Liver (tissue), 8 donors: ENCODE measurements at regions not wholly inside any gene's neighbourhood (a gene's known extent, or its start where the extent isn't known, plus 50 kb on each side); places are given as distances from the start of the nearest gene placed in this dataset.
"Not testable (repeated sequence)": the region's sequence is repeated elsewhere in the genome, so short reads cannot be mapped to it uniquely, and the experiment has no call there.

Experiments used
- DNase-seq: peaks from one replicate; pipeline ENCODE4 v3.0.0-alpha.2; 2017; ENCODE audit warnings: low spot score
- H3K27ac ChIP-seq, 2 donors: one replicate each; pipeline ENCODE4 v1.7.0; 2013; ENCODE audit warnings: inconsistent platforms in 2 of 2, low read length in 2 of 2, control low read depth in 1 of 2, low read depth in 1 of 2, mild to moderate bottlenecking in 1 of 2
- H3K27me3 ChIP-seq, 4 donors: one replicate each; pipeline versions ENCODE4 v1.6.1 to v1.7.0; 2013; ENCODE audit warnings: low read length in 3 of 4, inconsistent platforms in 1 of 4, mild to moderate bottlenecking in 1 of 4, moderate library complexity in 1 of 4; ENCODE audit not compliant: control insufficient read depth in 4 of 4, insufficient read depth in 4 of 4
- H3K36me3 ChIP-seq, 4 donors: one replicate each; pipeline versions ENCODE4 v1.6.1 to v1.7.0; 2013; ENCODE audit warnings: low read length in 3 of 4, mild to moderate bottlenecking in 3 of 4, low read depth in 1 of 4, moderate library complexity in 1 of 4; ENCODE audit not compliant: control insufficient read depth in 4 of 4, insufficient read depth in 3 of 4
- H3K4me1 ChIP-seq, 4 donors: one replicate each; pipeline versions ENCODE4 v1.6.1 to v1.7.0; 2013; ENCODE audit warnings: low read length in 3 of 4, mild to moderate bottlenecking in 3 of 4, moderate library complexity in 1 of 4; ENCODE audit not compliant: control insufficient read depth in 4 of 4, insufficient read depth in 4 of 4
- H3K4me3 ChIP-seq, 3 donors: one replicate each; pipeline versions ENCODE4 v1.6.1 to v1.7.0; 2013; ENCODE audit warnings: low read length in 3 of 3, control low read depth in 1 of 3, low read depth in 1 of 3, mild to moderate bottlenecking in 1 of 3
- H3K9ac ChIP-seq, 2 donors: one replicate each; pipeline ENCODE4 v1.7.0; 2013; ENCODE audit warnings: low read length in 2 of 2, mild to moderate bottlenecking in 2 of 2, moderate library complexity in 2 of 2, control low read depth in 1 of 2, low read depth in 1 of 2
- H3K9me3 ChIP-seq, 4 donors: one replicate each; pipeline versions ENCODE4 v1.6.1 to v1.7.0; 2013; ENCODE audit warnings: low read length in 3 of 4; ENCODE audit not compliant: control insufficient read depth in 4 of 4
- ATF3 ChIP-seq: IDR thresholded peaks from 2 replicates; pipeline ENCODE4 v1.6.1; 2016; ENCODE audit warnings: antibody characterized with exemption
- CTCF ChIP-seq: fragments of 150-350 bp; IDR thresholded peaks from 2 replicates; pipeline ENCODE4 v1.5.1; 2017; ENCODE audit warnings: improper control_type of control experiment, low read depth, low read length; ENCODE audit not compliant: missing input control
- EGR1 ChIP-seq, 2 donors: IDR thresholded peaks; 2 replicates each; pipeline ENCODE4 v1.6.1; 2016 to 2018; ENCODE audit warnings: antibody characterized with exemption in 2 of 2, low read depth in 2 of 2
- FOXA1 ChIP-seq: IDR thresholded peaks from 2 replicates; pipeline ENCODE4 v1.6.1; 2016; ENCODE audit warnings: antibody characterized with exemption
- FOXA2 ChIP-seq: IDR thresholded peaks from 2 replicates; pipeline ENCODE4 v1.6.1; 2016; ENCODE audit warnings: antibody characterized with exemption
- GABPA ChIP-seq, 2 donors: IDR thresholded peaks in 1 of 2; conservative IDR thresholded peaks in 1 of 2; 2 replicates each; pipeline ENCODE4 v1.6.1; 2016; ENCODE audit warnings: antibody characterized with exemption in 2 of 2, mild to moderate bottlenecking in 1 of 2, moderate library complexity in 1 of 2
- HNF4A ChIP-seq, 2 donors: conservative IDR thresholded peaks; 2 replicates each; pipeline ENCODE4 v1.6.1; 2016; ENCODE audit warnings: antibody characterized with exemption in 2 of 2, mild to moderate bottlenecking in 2 of 2
- HNF4G ChIP-seq: IDR thresholded peaks from 2 replicates; pipeline ENCODE4 v1.6.1; 2016; ENCODE audit warnings: antibody characterized with exemption
- JUND ChIP-seq, 2 donors: IDR thresholded peaks; 2 replicates each; pipeline ENCODE4 v1.6.1; 2016; ENCODE audit warnings: antibody characterized with exemption in 2 of 2
- MAX ChIP-seq: IDR thresholded peaks from 2 replicates; pipeline ENCODE4 v1.6.1; 2016; ENCODE audit warnings: antibody characterized with exemption
- NR2F2 ChIP-seq: IDR thresholded peaks from 2 replicates; pipeline ENCODE4 v1.6.1; 2016; ENCODE audit warnings: antibody characterized with exemption
- RAD21 ChIP-seq, 2 donors: IDR thresholded peaks; 2 replicates each; pipeline ENCODE4 v1.6.1; 2016; ENCODE audit warnings: antibody characterized with exemption in 2 of 2, mild to moderate bottlenecking in 2 of 2
- REST ChIP-seq: IDR thresholded peaks from 2 replicates; pipeline ENCODE4 v1.6.1; 2016; ENCODE audit warnings: antibody characterized with exemption, mild to moderate bottlenecking
- RXRA ChIP-seq, 2 donors: IDR thresholded peaks; 2 replicates each; pipeline ENCODE4 v1.6.1; 2017 to 2018; ENCODE audit warnings: antibody characterized with exemption in 2 of 2, mild to moderate bottlenecking in 1 of 2
- SP1 ChIP-seq: IDR thresholded peaks from 2 replicates; pipeline ENCODE4 v1.6.1; 2018; ENCODE audit warnings: antibody characterized with exemption, mild to moderate bottlenecking
- TAF1 ChIP-seq: conservative IDR thresholded peaks from 2 replicates; pipeline ENCODE4 v1.6.1; 2016; ENCODE audit warnings: antibody characterized with exemption, mild to moderate bottlenecking
- YY1 ChIP-seq: IDR thresholded peaks from 2 replicates; pipeline ENCODE4 v1.6.1; 2016; ENCODE audit warnings: antibody characterized with exemption, mild to moderate bottlenecking
- WGBS: extraction: QIAGEN DNeasy Blood & Tissue Kit; methylation state at CpG from one replicate; pipeline ENCODE4 v1.1.7; 2013; 5-methylcytosine and 5-hydroxymethylcytosine counted together
- donor health status: healthy.
- donor health status: healthy.
- donor health status: healthy.
- donor health status: healthy.
- donor health status: healthy.

GRCh38 chr2:193841384-193842150 lies 1646.8 kb upstream of the TMEFF2 start:
- Histone ChIP-seq H3K4me3 (no peak overlapping the region), H3K27me3 (no peaks in the 10 kb centered on the region), H3K36me3 (no peaks in the 10 kb centered on the region), H3K4me1 (no peaks in the 10 kb centered on the region), H3K27ac (no peak overlapping the region), H3K9me3 (no peaks in the 10 kb centered on the region), H3K9ac (no peak overlapping the region)
- 64% methylated on average over 3 of the region's 3 CpGs for WGBS
- TF ChIP-seq FOXA2 (no peak), GABPA (IDR thresholded peaks at IDR 0.05 in 1 of 2, conservative IDR thresholded peaks at IDR 0.05 in 1 of 2) (no peak), REST (no peak)
- DNase-seq: no peak

GRCh38 chr2:193837111-193837738 lies 1642.5 kb upstream of the TMEFF2 start:
- no peaks in the 10 kb centered on the region for H3K36me3 ChIP-seq
- no peaks in the 10 kb centered on the region for H3K27me3 ChIP-seq
- no peak overlapping the region for H3K4me3 ChIP-seq
- no peak for DNase-seq
- H3K4me1 ChIP-seq: no peaks in the 10 kb centered on the region
- TF ChIP-seq TAF1 (no peak), FOXA1 (no peak), HNF4G (no peak), RAD21 (IDR thresholded peaks at IDR 0.05) (no peak), NR2F2 (no peak), YY1 (no peak), SP1 (no peak), CTCF (no peak), ATF3 (no peak), RXRA (IDR thresholded peaks at IDR 0.05) (no peak), MAX (no peak), HNF4A (conservative IDR thresholded peaks at IDR 0.05) (no peak), EGR1 (IDR thresholded peaks at IDR 0.05; ENCODE audit: low read depth in 2 of 2) (no peak), FOXA2 (no peak), GABPA (IDR thresholded peaks at IDR 0.05 in 1 of 2, conservative IDR thresholded peaks at IDR 0.05 in 1 of 2) (no peak), JUND (IDR thresholded peaks at IDR 0.05) (no peak), REST (no peak)
- no peaks in the 10 kb centered on the region for H3K9me3 ChIP-seq
- H3K27ac ChIP-seq: no peak overlapping the region
- H3K9ac ChIP-seq: no peak overlapping the region

GRCh38 chr2:193836424-193837006 lies 1641.8 kb upstream of the TMEFF2 start:
- not testable (repeated sequence) for H3K27me3 ChIP-seq, H3K4me1 ChIP-seq, H3K36me3 ChIP-seq, H3K9me3 ChIP-seq, DNase-seq, H3K4me3 ChIP-seq, H3K9ac ChIP-seq, H3K27ac ChIP-seq
- WGBS: 81% methylated on average over 15 of the region's 15 CpGs
